Transverse colon (tissue), 4 donors: ENCODE measurements at regions not wholly inside any gene's neighbourhood (a gene's known extent, or its start where the extent isn't known, plus 50 kb on each side); places are given as distances from the start of the nearest gene placed in this dataset.

Source experiments
- DNase-seq: peaks from one replicate; pipeline ENCODE4 v3.0.0-alpha.2; 2019
- H3K27ac ChIP-seq, 4 donors: fragments of 200-600 bp; sonication (generic); 2 replicates each; pipeline ENCODE4 v1.5.1; 2016 to 2018; ENCODE audit warnings: inconsistent platforms in 4 of 4
- H3K27me3 ChIP-seq: fragments of 200-600 bp; sonication (generic); 2 replicates; pipeline ENCODE4 v1.5.1; 2017; ENCODE audit warnings: inconsistent platforms
- H3K36me3 ChIP-seq, 4 donors: fragments of 200-600 bp; sonication (generic); 2 replicates each; pipeline ENCODE4 v1.5.1; 2017 to 2019; ENCODE audit warnings: inconsistent platforms in 4 of 4
- H3K4me1 ChIP-seq, 4 donors: fragments of 200-600 bp; sonication (generic); 2 replicates each; pipeline ENCODE4 v1.5.1; 2017 to 2020; ENCODE audit warnings: inconsistent platforms in 4 of 4
- H3K4me3 ChIP-seq, 4 donors: fragments of 200-600 bp; sonication (generic); 1 replicate in 1 of 4; 2 replicates in 3 of 4; pipeline versions ENCODE4 v1.5.1 to v1.6.1; 2017 to 2019; ENCODE audit warnings: inconsistent platforms in 4 of 4
- H3K9me3 ChIP-seq, 2 donors: fragments of 200-600 bp; sonication (generic); 2 replicates each; pipeline ENCODE4 v1.5.1; 2017 to 2019; ENCODE audit warnings: inconsistent platforms in 2 of 2
- CTCF ChIP-seq, 5 experiments: fragments of 200-600 bp in 3 of 5; fragments of 450-650 bp in 2 of 5; sonication (generic) in 3 of 5; IDR thresholded peaks; 1 replicate in 2 of 5; 2 replicates in 3 of 5; pipeline ENCODE4 v1.5.1; 2016 to 2017; ENCODE audit warnings: antibody characterized with exemption in 5 of 5, inconsistent platforms in 3 of 5, mild to moderate bottlenecking in 2 of 5, moderate library complexity in 1 of 5
- EP300 ChIP-seq: sonication (generic); formaldehyde crosslinking; IDR thresholded peaks from one replicate; pipeline ENCODE4 v1.6.1; 2017; ENCODE audit warnings: antibody characterized with exemption, low read depth
- POLR2A ChIP-seq: fragments of 450-650 bp; IDR thresholded peaks from one replicate; pipeline ENCODE4 v1.6.1; 2016; ENCODE audit warnings: antibody characterized with exemption, mild to moderate bottlenecking, moderate library complexity
- POLR2AphosphoS5 ChIP-seq, 3 donors: sonication (generic); formaldehyde crosslinking; IDR thresholded peaks; one replicate each; pipeline ENCODE4 v1.6.1; 2016; ENCODE audit warnings: antibody characterized with exemption in 3 of 3
- WGBS, 2 donors: methylation state at CpG; one replicate each; pipeline ENCODE4 v1.1.5; 2018; ENCODE audit warnings: low coverage in 1 of 2; 5-methylcytosine and 5-hydroxymethylcytosine counted together
- in situ Hi-C, 4 donors: fragments of 200-750 bp; cut with MboI; loops; one replicate each; pipeline versions ENCODE4 v1.15.0 to v1.15.1; 2017; ENCODE audit warnings: low sequenced_read_pairs in 3 of 4, low pct_ligation_motif_present in 1 of 4, low pct_unique_long_range_greater_than_20kb in 1 of 4
- intact Hi-C: fragments of 100-400 bp; cut with DNase I; formaldehyde crosslinking; loops from one replicate; pipeline ENCODE4 v1.15.1; 2023; ENCODE audit warnings: low total_unique reads

DNA sequence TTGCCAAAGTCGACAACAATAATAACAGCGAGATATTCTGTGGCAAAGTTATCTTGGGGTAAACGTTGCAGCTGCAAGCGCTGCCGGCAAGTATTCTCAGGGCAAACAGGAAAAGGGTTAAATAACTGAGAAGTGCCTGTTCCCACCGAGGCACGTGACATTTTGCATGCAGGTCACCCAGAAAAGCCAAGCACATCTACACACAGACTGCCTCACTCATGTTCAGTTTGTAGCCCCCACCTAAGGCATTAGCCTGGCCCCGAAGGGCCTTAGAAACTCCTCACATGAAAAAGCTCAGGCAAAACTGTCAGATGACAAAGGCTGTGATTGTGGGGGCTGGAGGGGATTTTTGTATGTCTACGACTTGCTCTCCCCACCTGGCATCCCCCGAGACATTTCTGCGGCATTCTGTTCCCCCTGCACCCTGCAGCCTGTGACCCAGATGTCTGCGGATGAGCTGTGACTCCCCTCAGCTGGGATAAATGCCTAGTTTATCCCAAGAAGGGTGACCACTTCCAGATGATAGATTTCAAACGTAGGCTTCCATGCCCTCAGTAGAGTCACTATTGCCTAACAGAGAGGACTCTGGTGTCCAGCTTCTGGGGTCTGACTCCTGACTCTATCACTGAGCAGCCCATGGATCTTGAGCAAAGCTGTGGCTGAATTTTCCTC, 215.2 kb upstream of the SIX2 start:
- WGBS, 2 donors, result 47 to 63% methylated on average over 7 to 13 of the region's 13 CpGs
- in situ Hi-C loops (no loop called here), intact Hi-C loops (no loop called here)
- TF ChIP-seq POLR2A (no peak), POLR2AphosphoS5 (IDR thresholded peaks at IDR 0.05) (no peak), EP300 (no peak), CTCF (IDR thresholded peaks at IDR 0.05) (no peak)
- no peak for DNase-seq
- no peak overlapping the region for H3K4me3 ChIP-seq
- no peaks in the 10 kb centered on the region for H3K9me3 ChIP-seq
- no peaks in the 10 kb centered on the region for H3K4me1 ChIP-seq
- peaks cover 9% of the 10 kb centered on the region for H3K27me3 ChIP-seq
- no peak overlapping the region for H3K27ac ChIP-seq
- H3K36me3 ChIP-seq, result no peaks in the 10 kb centered on the region

DNA sequence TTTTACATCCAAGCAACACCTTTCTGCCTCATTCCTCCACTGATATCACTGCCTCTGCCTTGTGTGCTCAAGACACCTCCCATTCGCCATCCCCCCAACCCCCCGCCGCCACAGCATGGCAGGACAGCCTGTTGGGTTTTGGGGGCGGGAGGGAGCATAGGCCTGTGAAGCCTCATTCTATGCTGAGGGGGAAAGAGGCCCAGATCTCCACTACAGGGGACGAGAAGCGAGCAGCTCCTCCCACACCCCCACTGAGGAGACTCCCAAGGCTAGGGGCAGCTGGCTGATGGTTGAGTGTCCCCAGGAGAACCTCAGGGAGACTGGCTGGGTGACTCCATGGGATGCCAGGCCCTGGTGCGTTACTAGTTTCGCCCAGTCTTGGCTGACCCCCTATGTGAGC, 214.3 kb upstream of the SIX2 start:
- Histone ChIP-seq H3K27me3 (peaks cover 9% of the 10 kb centered on the region), H3K4me3 (no peak overlapping the region), H3K9me3 (no peaks in the 10 kb centered on the region), H3K4me1 (no peaks in the 10 kb centered on the region), H3K36me3 (no peaks in the 10 kb centered on the region), H3K27ac (no peak overlapping the region)
- WGBS, 2 donors, result 77% methylated on average over 8 of the region's 8 CpGs; no CpG with 5 or more reads in 1 of the 2 donors
- DNase-seq, result no peak
- no peak for TF ChIP-seq POLR2A
- no peak for TF ChIP-seq CTCF (IDR thresholded peaks at IDR 0.05)
- TF ChIP-seq POLR2AphosphoS5 (IDR thresholded peaks at IDR 0.05), result no peak
- no peak for TF ChIP-seq EP300
- intact Hi-C loops (no loop called here), in situ Hi-C loops (no loop called here)

GRCh38 chr2:45220227-45220626, 211.0 kb upstream of the SIX2 start:
- no peak for DNase-seq
- no peak for TF ChIP-seq EP300
- TF ChIP-seq CTCF (IDR thresholded peaks at IDR 0.05), result no peak
- no peak for TF ChIP-seq POLR2AphosphoS5 (IDR thresholded peaks at IDR 0.05)
- no peak for TF ChIP-seq POLR2A
- WGBS, 2 donors, result 58% methylated on average over 8 of the region's 8 CpGs; no CpG with 5 or more reads in 1 of the 2 donors
- in situ Hi-C loops (no loop called here), intact Hi-C loops (no loop called here)
- Histone ChIP-seq H3K27me3 (peaks cover 9% of the 10 kb centered on the region), H3K36me3 (no peaks in the 10 kb centered on the region), H3K4me1 (no peaks in the 10 kb centered on the region), H3K9me3 (no peaks in the 10 kb centered on the region), H3K4me3 (no peak overlapping the region), H3K27ac (no peak overlapping the region)

DNA sequence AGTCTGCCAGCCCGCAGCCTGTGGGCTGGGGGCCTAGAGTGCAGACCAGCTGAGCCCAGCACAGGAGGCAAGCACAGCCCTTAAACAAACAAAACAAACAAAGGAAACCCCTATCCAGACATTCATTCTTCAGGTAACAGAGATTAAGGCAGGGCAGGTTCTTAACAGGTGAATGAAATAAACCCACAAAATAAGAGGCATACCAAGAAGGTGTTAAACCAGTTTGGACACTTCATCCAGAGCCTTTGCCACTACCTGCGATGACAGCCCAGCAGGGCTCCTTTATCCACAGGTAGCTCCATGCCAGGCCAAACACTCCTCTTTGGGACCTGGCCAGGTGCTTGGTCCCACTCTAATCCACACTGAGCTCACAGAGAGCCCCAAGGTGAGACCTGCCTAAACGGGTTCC, 209.7 kb upstream of the SIX2 start:
- in situ Hi-C loops, result no loop called here
- no peaks in the 10 kb centered on the region for H3K4me1 ChIP-seq

More for the DNA sequence above, 209.7 kb upstream of the SIX2 start:
- no peak for TF ChIP-seq POLR2A
- TF ChIP-seq CTCF (IDR thresholded peaks at IDR 0.05), result no peak
- TF ChIP-seq POLR2AphosphoS5 (IDR thresholded peaks at IDR 0.05), result no peak
- no peak for TF ChIP-seq EP300
- Histone ChIP-seq H3K27me3 (peaks cover 9% of the 10 kb centered on the region), H3K27ac (no peak overlapping the region), H3K9me3 (no peaks in the 10 kb centered on the region), H3K36me3 (no peaks in the 10 kb centered on the region), H3K4me3 (no peak overlapping the region)
- intact Hi-C loops, result no loop called here
- WGBS, 2 donors, result 38% methylated on average over 3 of the region's 3 CpGs; no CpG with 5 or more reads in 1 of the 2 donors
- DNase-seq, result no peak
